ENCODE measurements at regions not wholly inside any gene's neighbourhood (a gene's known extent, or its start where the extent isn't known, plus 50 kb on each side); places are given as distances from the start of the nearest gene placed in this dataset.
"Not testable (repeated sequence)": the region's sequence is repeated elsewhere in the genome, so short reads cannot be mapped to it uniquely, and the experiment has no call there.

GRCh38 chr7:81408728-81409127, 361.1 kb downstream of the HGF start:
- no peaks in the 10 kb centered on the region for H3K27me3 Mint-ChIP-seq
- no peak for DNase-seq
- no peaks in the 10 kb centered on the region for H3K36me3 Mint-ChIP-seq (ENCODE audit: low read depth)
- intact Hi-C loops (cut with micrococcal nuclease) = no loop called here
- H3K27ac Mint-ChIP-seq = no peak overlapping the region
- H3K4me3 Mint-ChIP-seq = no peak overlapping the region
- H3K4me1 Mint-ChIP-seq = no peaks in the 10 kb centered on the region
- H3K9me3 Mint-ChIP-seq = no peaks in the 10 kb centered on the region

DNA sequence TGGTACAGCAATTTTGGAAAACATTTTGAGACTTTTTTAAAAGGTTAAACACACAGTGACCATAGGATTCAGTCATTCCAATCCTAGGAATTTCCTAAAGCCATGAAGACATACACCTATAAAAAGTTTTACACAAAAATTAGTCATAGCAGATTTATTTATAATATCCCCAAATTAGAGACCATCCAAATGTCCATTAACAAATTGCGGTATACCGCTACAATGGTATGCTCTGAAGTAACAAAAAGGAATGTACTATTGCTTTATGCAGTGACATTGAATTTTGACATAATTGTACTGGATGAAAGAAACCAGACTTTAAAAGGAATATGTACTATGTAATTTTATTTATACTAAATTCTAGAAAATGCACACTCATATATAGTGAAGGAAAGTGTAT, 362.8 kb downstream of the HGF start:
- H3K4me3 Mint-ChIP-seq = no peak overlapping the region
- no peak overlapping the region for H3K27ac Mint-ChIP-seq
- no peaks in the 10 kb centered on the region for H3K9me3 Mint-ChIP-seq
- no peaks in the 10 kb centered on the region for H3K27me3 Mint-ChIP-seq
- intact Hi-C loops (cut with micrococcal nuclease) = no loop called here
- H3K4me1 Mint-ChIP-seq = no peaks in the 10 kb centered on the region
- no peaks in the 10 kb centered on the region for H3K36me3 Mint-ChIP-seq (ENCODE audit: low read depth)
- DNase-seq = no peak

DNA sequence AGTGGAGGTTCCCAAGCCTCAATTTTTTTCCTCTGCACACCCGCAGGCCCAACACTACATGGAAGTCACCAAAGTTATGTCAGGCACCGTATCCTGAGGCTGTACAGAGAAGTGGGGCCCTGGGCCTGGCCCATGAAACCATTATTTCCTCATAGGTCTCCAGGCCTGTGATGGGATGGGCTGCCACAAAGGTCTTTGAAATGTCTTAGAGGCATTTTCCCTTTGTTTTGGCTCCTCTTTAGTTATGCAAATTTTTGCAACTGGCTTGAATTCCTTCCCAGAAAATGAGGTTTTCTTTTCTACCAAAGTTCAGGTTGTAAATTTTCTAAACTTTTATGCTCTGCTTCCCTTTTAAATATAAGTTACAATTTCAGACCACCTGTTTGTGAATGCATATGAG, 365.2 kb downstream of the HGF start:
- intact Hi-C loops (cut with micrococcal nuclease) = no loop called here
- no peaks in the 10 kb centered on the region for H3K9me3 Mint-ChIP-seq
- no peaks in the 10 kb centered on the region for H3K27me3 Mint-ChIP-seq
- no peaks in the 10 kb centered on the region for H3K36me3 Mint-ChIP-seq (ENCODE audit: low read depth)
- no peak overlapping the region for H3K4me3 Mint-ChIP-seq
- no peak for DNase-seq
- no peaks in the 10 kb centered on the region for H3K4me1 Mint-ChIP-seq
- H3K27ac Mint-ChIP-seq = no peak overlapping the region

GRCh38 chr7:81402227-81402626, 367.6 kb downstream of the HGF start:
- Mint-ChIP-seq H3K9me3 (no peaks in the 10 kb centered on the region), H3K36me3 (ENCODE audit: low read depth) (no peaks in the 10 kb centered on the region), H3K4me1 (no peaks in the 10 kb centered on the region), H3K27ac (no peak overlapping the region), H3K4me3 (no peak overlapping the region), H3K27me3 (no peaks in the 10 kb centered on the region)
- intact Hi-C loops (cut with micrococcal nuclease) = no loop called here
- DNase-seq = no peak

DNA sequence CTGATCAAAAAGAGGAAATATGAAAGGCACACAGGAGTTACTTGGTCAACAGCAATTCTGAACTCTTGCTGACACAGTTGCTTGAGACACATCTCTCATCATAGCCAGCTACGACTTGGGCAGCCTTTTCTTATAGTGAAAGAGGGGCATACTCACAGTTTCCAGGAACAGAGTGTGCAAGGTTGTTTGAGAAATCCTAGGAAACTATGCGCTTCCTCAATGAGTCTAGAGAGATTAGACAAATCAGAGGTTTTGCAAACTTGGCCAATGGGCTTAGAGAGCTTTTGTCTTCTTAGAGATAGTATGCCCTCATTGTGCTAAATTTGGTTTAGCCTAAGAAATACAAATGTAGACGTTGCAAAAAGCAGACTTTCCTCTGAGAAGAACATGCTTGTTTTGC, 370.4 kb downstream of the HGF start:
- Mint-ChIP-seq H3K27ac (no peak overlapping the region), H3K27me3 (no peaks in the 10 kb centered on the region), H3K4me3 (no peak overlapping the region), H3K4me1 (no peaks in the 10 kb centered on the region), H3K36me3 (ENCODE audit: low read depth) (no peaks in the 10 kb centered on the region), H3K9me3 (no peaks in the 10 kb centered on the region)
- intact Hi-C loops (cut with micrococcal nuclease) = no loop called here
- no peak for DNase-seq

- intact Hi-C loops (cut with micrococcal nuclease) = no loop called here
- H3K36me3 Mint-ChIP-seq (ENCODE audit: low read depth) = no peaks in the 10 kb centered on the region
- no peaks in the 10 kb centered on the region for H3K27me3 Mint-ChIP-seq
- DNase-seq = no peak
- H3K4me3 Mint-ChIP-seq = no peak overlapping the region
- H3K27ac Mint-ChIP-seq = no peak overlapping the region
- H3K9me3 Mint-ChIP-seq = no peaks in the 10 kb centered on the region
- H3K4me1 Mint-ChIP-seq = no peaks in the 10 kb centered on the region
Observed at GRCh38 chr7:81394029-81394428, 375.8 kb downstream of the HGF start.

DNA sequence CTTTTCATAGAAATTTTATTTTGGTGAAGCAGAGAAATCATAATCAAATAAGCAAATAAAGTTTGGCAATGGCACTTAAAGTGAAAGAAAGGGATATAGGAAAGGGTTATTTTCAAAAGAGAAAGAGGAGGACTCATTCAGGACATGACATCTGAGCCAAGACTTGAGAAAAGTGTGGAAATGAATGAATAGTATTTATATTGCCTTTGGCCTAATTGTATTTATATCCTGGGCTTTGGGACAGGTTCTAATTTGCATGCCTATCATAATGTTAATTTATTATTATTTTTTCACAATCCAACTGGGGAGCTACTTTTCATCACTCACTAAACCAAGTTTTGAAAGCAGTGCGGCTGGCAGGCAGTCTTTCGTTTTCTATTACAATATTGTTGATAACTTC, 376.8 kb downstream of the HGF start:
- Mint-ChIP-seq H3K27ac (no peak overlapping the region), H3K4me1 (no peaks in the 10 kb centered on the region), H3K27me3 (no peaks in the 10 kb centered on the region), H3K4me3 (no peak overlapping the region), H3K36me3 (ENCODE audit: low read depth) (no peaks in the 10 kb centered on the region), H3K9me3 (no peaks in the 10 kb centered on the region)
- intact Hi-C loops (cut with micrococcal nuclease) = no loop called here
- DNase-seq = no peak

DNA sequence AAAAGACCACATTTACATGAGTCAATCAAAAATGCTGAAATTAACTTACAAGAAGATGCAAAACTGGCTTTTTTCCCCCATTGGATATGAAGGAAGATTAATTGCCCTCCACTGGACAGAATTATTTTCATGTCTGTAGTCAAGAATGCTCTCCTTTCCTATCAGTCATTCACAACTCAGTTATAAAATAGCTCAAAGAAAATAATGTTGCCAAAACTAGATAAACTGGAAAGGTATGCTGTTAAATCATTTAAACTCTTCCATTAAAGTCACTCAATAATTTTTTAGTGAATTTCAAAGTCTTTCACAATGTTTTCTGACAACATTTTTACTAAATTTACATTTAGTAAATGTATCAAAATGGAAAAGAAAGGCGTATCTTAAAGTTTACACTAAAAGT, 384.5 kb downstream of the HGF start:
- no peaks in the 10 kb centered on the region for H3K9me3 Mint-ChIP-seq
- no peak overlapping the region for H3K4me3 Mint-ChIP-seq
- H3K27ac Mint-ChIP-seq = no peak overlapping the region
- intact Hi-C loops (cut with micrococcal nuclease) = no loop called here
- no peaks in the 10 kb centered on the region for H3K36me3 Mint-ChIP-seq (ENCODE audit: low read depth)
- no peaks in the 10 kb centered on the region for H3K4me1 Mint-ChIP-seq
- no peak for DNase-seq
- no peaks in the 10 kb centered on the region for H3K27me3 Mint-ChIP-seq

DNA sequence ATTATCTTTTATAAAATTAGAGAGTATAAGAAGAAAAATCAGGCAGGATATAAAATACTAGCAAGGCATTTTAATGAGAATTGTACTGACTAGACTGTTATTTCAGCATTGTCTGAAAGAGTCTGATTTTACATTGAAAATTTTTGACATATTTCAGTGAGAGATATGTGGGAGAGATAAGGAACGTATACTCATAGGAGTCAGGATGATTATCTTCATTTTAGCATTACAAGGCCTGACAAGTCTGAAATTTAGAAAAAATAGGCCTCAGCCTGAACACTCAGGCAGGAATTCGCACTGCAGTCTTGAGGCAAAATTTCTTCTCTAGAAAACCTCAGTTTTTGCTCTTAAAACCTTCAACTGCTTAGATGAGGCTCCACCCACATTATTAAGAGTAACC, 386.0 kb downstream of the HGF start:
- Mint-ChIP-seq H3K9me3 (no peaks in the 10 kb centered on the region), H3K27ac (no peak overlapping the region), H3K36me3 (ENCODE audit: low read depth) (no peaks in the 10 kb centered on the region), H3K4me1 (no peaks in the 10 kb centered on the region), H3K27me3 (no peaks in the 10 kb centered on the region), H3K4me3 (no peak overlapping the region)
- no peak for DNase-seq
- intact Hi-C loops (cut with micrococcal nuclease) = no loop called here

DNA sequence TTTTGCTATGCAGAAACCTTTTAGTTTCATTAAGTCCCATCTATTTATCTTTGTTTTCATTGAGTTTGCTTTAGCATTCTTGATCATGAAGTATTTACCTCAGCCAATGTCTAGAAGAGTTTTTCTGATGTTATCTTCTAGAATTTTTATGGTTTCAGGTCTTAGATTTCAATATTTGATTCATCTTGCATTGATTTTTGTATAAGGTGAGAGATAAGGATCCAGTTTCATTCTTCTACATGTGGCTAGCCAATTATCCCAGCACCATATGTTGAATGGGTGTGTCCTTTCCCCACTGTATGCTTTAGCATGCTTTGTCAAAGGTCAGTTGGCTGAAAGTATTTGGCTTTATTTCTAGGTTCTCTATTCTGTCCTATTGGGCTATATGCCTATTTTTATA, 395.2 kb downstream of the HGF start:
- H3K4me1 Mint-ChIP-seq; H3K27ac Mint-ChIP-seq; H3K4me3 Mint-ChIP-seq; H3K9me3 Mint-ChIP-seq; H3K27me3 Mint-ChIP-seq; DNase-seq; H3K36me3 Mint-ChIP-seq (ENCODE audit: low read depth); intact Hi-C loops (cut with micrococcal nuclease): not testable (repeated sequence)

GRCh38 chr7:81370822-81371221, 399.0 kb downstream of the HGF start:
- intact Hi-C loops (cut with micrococcal nuclease) = no loop called here
- Mint-ChIP-seq H3K4me3 (no peak overlapping the region), H3K9me3 (no peaks in the 10 kb centered on the region), H3K27me3 (no peaks in the 10 kb centered on the region), H3K27ac (no peak overlapping the region), H3K4me1 (no peaks in the 10 kb centered on the region), H3K36me3 (ENCODE audit: low read depth) (no peaks in the 10 kb centered on the region)
- no peak for DNase-seq

DNA sequence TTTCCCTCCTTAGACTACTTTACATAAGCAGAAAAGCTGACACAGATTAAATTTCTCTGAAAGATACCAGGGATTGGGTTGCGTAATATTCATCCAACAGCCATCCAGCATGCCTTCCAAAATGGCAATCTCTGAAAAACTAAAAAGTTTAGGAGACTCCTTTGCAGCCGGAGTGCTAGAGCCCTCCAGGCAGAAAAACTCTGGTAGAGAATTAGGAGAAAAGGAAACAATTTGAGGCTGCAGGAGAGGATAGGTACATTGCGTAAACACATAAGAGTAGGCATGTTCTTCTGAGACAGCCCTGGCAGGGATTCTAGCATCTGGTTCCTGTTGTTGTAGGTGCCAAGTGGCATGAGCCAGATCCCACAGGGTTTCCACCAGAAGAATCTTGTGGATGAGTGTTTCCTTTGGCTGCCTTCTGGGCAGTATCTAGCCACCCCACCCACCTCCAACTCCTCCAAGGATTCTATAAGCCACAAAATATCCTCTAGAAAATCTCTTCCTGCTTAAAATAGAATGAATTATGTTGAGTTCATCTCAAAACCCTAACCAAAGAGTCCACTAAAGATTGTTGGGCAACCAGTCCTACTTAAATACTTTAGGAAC, 402.4 kb downstream of the HGF start:
- no peaks in the 10 kb centered on the region for H3K4me1 Mint-ChIP-seq
- no peak overlapping the region for H3K27ac Mint-ChIP-seq
- H3K36me3 Mint-ChIP-seq (ENCODE audit: low read depth) = no peaks in the 10 kb centered on the region
- intact Hi-C loops (cut with micrococcal nuclease) = no loop called here
- no peaks in the 10 kb centered on the region for H3K27me3 Mint-ChIP-seq
- H3K9me3 Mint-ChIP-seq = no peaks in the 10 kb centered on the region
- DNase-seq = no peak
- no peak overlapping the region for H3K4me3 Mint-ChIP-seq

DNA sequence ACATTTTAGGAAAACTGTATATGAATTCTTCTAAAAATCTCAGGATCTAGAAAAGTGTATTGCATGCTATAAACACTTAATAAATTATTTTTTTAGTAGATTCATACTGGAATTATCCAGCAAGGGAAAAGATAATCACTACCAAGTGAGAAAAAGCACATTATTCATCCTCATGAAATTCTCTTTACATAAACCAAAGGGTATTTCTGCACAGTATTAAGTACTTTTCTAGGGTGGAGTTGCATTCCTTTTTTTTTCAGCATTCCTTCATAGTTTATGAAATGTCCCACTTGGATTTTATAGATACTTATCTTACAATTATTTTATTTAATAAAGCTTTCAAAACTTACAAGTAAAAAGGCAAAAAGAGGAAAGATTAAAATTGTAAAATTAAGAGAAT, 403.3 kb downstream of the HGF start:
- Mint-ChIP-seq H3K27ac (no peak overlapping the region), H3K36me3 (ENCODE audit: low read depth) (no peaks in the 10 kb centered on the region), H3K27me3 (no peaks in the 10 kb centered on the region), H3K4me3 (no peak overlapping the region), H3K4me1 (no peaks in the 10 kb centered on the region), H3K9me3 (no peaks in the 10 kb centered on the region)
- intact Hi-C loops (cut with micrococcal nuclease) = no loop called here
- DNase-seq = no peak

GRCh38 chr7:81361769-81362312, 408.0 kb downstream of the HGF start:
- no peak for DNase-seq
- Mint-ChIP-seq H3K4me1 (no peaks in the 10 kb centered on the region), H3K9me3 (no peaks in the 10 kb centered on the region), H3K27me3 (no peaks in the 10 kb centered on the region), H3K4me3 (no peak overlapping the region), H3K27ac (no peak overlapping the region), H3K36me3 (ENCODE audit: low read depth) (no peaks in the 10 kb centered on the region)
- intact Hi-C loops (cut with micrococcal nuclease) = no loop called here

GRCh38 chr7:81355911-81356310, 413.9 kb downstream of the HGF start:
- no peak overlapping the region for H3K4me3 Mint-ChIP-seq
- H3K27me3 Mint-ChIP-seq = no peaks in the 10 kb centered on the region
- DNase-seq = no peak
- H3K9me3 Mint-ChIP-seq = no peaks in the 10 kb centered on the region
- no peaks in the 10 kb centered on the region for H3K4me1 Mint-ChIP-seq
- no peak overlapping the region for H3K27ac Mint-ChIP-seq
- intact Hi-C loops (cut with micrococcal nuclease) = no loop called here
- H3K36me3 Mint-ChIP-seq (ENCODE audit: low read depth) = no peaks in the 10 kb centered on the region
